ENCODE measurements at regions not wholly inside any gene's neighbourhood (a gene's known extent, or its start where the extent isn't known, plus 50 kb on each side); places are given as distances from the start of the nearest gene placed in this dataset.

DNA sequence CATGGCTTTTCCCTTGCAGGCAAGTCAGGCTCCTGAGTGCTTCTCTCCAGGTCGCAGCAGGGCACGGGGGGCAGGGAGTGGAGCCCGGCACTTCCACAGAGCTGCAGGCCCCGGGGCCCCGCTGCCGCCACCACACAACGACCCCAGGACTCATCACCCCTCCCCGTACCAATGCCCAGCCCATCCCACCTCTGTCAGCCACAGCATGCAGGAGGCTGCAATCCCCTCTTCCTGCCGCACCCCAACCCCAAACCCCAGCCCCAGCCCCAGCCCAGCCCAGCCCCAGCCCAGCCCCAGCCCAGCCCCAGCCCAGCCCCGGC, 288.0 kb downstream of the NDUFA10 start:
- TF ChIP-seq, protein P1, sequence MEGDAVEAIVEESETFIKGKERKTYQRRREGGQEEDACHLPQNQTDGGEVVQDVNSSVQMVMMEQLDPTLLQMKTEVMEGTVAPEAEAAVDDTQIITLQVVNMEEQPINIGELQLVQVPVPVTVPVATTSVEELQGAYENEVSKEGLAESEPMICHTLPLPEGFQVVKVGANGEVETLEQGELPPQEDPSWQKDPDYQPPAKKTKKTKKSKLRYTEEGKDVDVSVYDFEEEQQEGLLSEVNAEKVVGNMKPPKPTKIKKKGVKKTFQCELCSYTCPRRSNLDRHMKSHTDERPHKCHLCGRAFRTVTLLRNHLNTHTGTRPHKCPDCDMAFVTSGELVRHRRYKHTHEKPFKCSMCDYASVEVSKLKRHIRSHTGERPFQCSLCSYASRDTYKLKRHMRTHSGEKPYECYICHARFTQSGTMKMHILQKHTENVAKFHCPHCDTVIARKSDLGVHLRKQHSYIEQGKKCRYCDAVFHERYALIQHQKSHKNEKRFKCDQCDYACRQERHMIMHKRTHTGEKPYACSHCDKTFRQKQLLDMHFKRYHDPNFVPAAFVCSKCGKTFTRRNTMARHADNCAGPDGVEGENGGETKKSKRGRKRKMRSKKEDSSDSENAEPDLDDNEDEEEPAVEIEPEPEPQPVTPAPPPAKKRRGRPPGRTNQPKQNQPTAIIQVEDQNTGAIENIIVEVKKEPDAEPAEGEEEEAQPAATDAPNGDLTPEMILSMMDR (IDR thresholded peaks at IDR 0.05) = no peak
- TF ChIP-seq POLR2A (IDR thresholded peaks at IDR 0.05) = no peak
